RWPE1 (cell line): ENCODE measurements at regions not wholly inside any gene's neighbourhood (a gene's known extent, or its start where the extent isn't known, plus 50 kb on each side); places are given as distances from the start of the nearest gene placed in this dataset.

ENCODE experiments used
- CTCF ChIA-PET: fragments of 350-600 bp; sonication (Branson Sonifier 250); formaldehyde crosslinking; extraction: SDS; loops from one replicate; lab custom pipeline; 2021; lab: Yijun Ruan, JAX
- POLR2A ChIA-PET: fragments of 400-600 bp; formaldehyde crosslinking; extraction: SDS; loops from one replicate; lab custom pipeline; 2020; ENCODE audit warnings: antibody characterized with exemption; ENCODE audit not compliant: low non-redundant PET; lab: Yijun Ruan, JAX
- DNase-seq: peaks from one replicate; pipeline ENCODE4 v3.0.0; 2012; ENCODE audit warnings: low spot score
- H3K27ac ChIP-seq: fragments of 450-650 bp; 2 replicates; pipeline ENCODE4 v1.5.1; 2017
- TF ChIP-seq, protein P1 (sequence below): fragments of 450-650 bp; conservative IDR thresholded peaks from 2 replicates; pipeline ENCODE4 v1.5.1; 2017; ENCODE audit warnings: low read depth, mild to moderate bottlenecking

- TF ChIP-seq, protein P1, sequence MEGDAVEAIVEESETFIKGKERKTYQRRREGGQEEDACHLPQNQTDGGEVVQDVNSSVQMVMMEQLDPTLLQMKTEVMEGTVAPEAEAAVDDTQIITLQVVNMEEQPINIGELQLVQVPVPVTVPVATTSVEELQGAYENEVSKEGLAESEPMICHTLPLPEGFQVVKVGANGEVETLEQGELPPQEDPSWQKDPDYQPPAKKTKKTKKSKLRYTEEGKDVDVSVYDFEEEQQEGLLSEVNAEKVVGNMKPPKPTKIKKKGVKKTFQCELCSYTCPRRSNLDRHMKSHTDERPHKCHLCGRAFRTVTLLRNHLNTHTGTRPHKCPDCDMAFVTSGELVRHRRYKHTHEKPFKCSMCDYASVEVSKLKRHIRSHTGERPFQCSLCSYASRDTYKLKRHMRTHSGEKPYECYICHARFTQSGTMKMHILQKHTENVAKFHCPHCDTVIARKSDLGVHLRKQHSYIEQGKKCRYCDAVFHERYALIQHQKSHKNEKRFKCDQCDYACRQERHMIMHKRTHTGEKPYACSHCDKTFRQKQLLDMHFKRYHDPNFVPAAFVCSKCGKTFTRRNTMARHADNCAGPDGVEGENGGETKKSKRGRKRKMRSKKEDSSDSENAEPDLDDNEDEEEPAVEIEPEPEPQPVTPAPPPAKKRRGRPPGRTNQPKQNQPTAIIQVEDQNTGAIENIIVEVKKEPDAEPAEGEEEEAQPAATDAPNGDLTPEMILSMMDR = no peak
- no peak for DNase-seq
- H3K27ac ChIP-seq = no peak overlapping the region
- ChIA-PET POLR2A (no interaction called here), CTCF (interaction anchor here (0.9 kb wide), 1 partner anchor 33 kb away, joined by 3 read pairs; no protein-coding TSS in a partner anchor)
These were observed 79.1 kb upstream of the PLPPR4 start for GRCh38 chr1:99185196-99185595.

DNA sequence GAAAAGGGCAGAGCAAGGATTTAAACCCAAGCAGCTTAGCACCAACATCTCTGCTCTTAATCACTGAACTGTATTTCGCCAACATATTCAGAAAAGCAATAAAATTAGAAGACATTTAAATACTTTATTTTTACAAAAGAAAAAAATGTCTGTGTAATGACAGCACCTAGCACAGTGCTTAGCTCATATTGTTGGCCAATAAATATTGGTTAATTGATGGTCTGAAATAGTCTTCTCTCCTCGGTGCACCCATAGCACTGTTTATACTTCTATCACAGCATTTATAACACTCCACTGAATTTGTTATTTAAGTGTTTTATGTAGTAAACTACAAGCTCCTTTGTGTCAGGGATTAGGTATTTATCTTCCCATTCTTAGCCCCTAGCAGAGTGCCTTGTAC is 70.9 kb upstream of the PLPPR4 start:
- DNase-seq = no peak
- ChIA-PET CTCF (no interaction called here), POLR2A (no interaction called here)
- no peak overlapping the region for H3K27ac ChIP-seq
- TF ChIP-seq, protein P1 = no peak

DNA sequence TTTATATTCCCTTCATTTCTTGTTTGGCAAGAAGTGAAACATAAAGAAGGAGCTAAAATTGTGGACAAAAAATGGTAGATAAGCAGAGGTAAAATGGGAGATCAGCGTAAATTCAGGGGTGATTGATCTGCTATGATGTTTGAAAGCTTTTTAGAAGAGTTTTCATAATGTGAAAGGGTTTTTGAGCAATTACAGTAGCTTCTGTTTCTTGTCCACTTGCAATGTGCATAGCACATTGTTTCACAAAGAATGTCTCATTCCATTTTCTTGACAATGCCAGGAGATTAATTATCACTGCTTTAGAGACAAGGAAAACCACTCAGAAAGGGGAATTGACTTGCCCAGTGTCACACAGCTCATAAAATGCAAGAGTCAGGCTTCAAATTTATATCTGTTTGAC is 65.9 kb upstream of the PLPPR4 start:
- ChIA-PET POLR2A (no interaction called here), CTCF (no interaction called here)
- H3K27ac ChIP-seq = no peak overlapping the region
- no peak for DNase-seq
- TF ChIP-seq, protein P1 = no peak

DNA sequence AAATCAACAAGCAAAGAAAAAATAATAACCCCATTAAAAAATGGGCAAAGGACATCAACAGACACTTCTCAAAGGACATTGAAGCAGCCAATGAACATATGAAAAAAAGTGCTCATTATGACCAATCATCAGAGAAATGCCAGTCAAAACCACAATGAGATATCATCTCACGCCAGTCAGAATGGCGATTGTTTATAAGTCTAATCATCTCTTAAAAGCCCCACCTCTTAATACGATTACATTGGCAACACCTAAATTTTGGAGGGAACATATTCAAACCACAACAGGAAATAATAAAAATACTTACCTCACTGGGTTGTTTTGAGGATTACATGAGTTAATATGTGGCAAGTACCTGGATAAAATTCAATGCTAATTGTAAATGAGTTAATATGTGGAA is 57.1 kb upstream of the PLPPR4 start:
- CTCF ChIA-PET = no interaction called here
- TF ChIP-seq, protein P1 = no peak
- H3K27ac ChIP-seq = no peak overlapping the region
- DNase-seq = no peak
- POLR2A ChIA-PET = no interaction called here
